NCI-H2227 (cell line): ENCODE measurements at regions not wholly inside any gene's neighbourhood (a gene's known extent, or its start where the extent isn't known, plus 50 kb on each side); places are given as distances from the start of the nearest gene placed in this dataset.

ENCODE experiments used
- DNase-seq: peaks from one replicate; lab custom pipeline; 2025; ENCODE audit not compliant: unreplicated experiment; lab: John Stamatoyannopoulos, UW

- DNase-seq: no peak
These were observed 434.6 kb downstream of the ENC1 start for GRCh38 chr5:74205767-74206578.

GRCh38 chr5:74201334-74202081 is 439.0 kb downstream of the ENC1 start:
- DNase-seq: no peak

- no peak for DNase-seq
These were observed 440.0 kb downstream of the ENC1 start for GRCh38 chr5:74200560-74200959.

- no peak for DNase-seq
These were observed 440.9 kb downstream of the ENC1 start for GRCh38 chr5:74199436-74200210.

GRCh38 chr5:74199005-74199404 is 441.5 kb downstream of the ENC1 start:
- DNase-seq: no peak

GRCh38 chr5:74198156-74198555 is 442.4 kb downstream of the ENC1 start:
- DNase-seq: no peak

GRCh38 chr5:74196233-74196632 is 444.3 kb downstream of the ENC1 start:
- no peak for DNase-seq

- DNase-seq: no peak
These were observed 446.3 kb downstream of the ENC1 start for GRCh38 chr5:74194196-74194595.

- no peak for DNase-seq
These were observed 447.8 kb downstream of the ENC1 start for GRCh38 chr5:74192606-74193299.

GRCh38 chr5:74188351-74189105 is 452.0 kb downstream of the ENC1 start:
- no peak for DNase-seq

- DNase-seq: no peak
These were observed 452.8 kb downstream of the ENC1 start for GRCh38 chr5:74187757-74188156.

GRCh38 chr5:74186356-74187315 is 453.9 kb downstream of the ENC1 start:
- DNase-seq: no peak

- no peak for DNase-seq
These were observed 454.9 kb downstream of the ENC1 start for GRCh38 chr5:74185599-74185998.

- no peak for DNase-seq
These were observed 455.9 kb downstream of the ENC1 start for GRCh38 chr5:74184649-74185048.

GRCh38 chr5:74183041-74183440 is 457.5 kb downstream of the ENC1 start:
- DNase-seq: no peak

GRCh38 chr5:74182603-74183002 is 457.9 kb downstream of the ENC1 start:
- no peak for DNase-seq

- DNase-seq: no peak
These were observed 460.8 kb downstream of the ENC1 start for GRCh38 chr5:74179701-74180100.

- no peak for DNase-seq
These were observed 461.3 kb downstream of the ENC1 start for GRCh38 chr5:74179179-74179578.

GRCh38 chr5:74177961-74178360 is 462.6 kb downstream of the ENC1 start:
- DNase-seq: no peak
